Thyroid gland (tissue), 4 donors: ENCODE measurements at regions not wholly inside any gene's neighbourhood (a gene's known extent, or its start where the extent isn't known, plus 50 kb on each side); places are given as distances from the start of the nearest gene placed in this dataset.

Source experiments
- DNase-seq, 2 donors: peaks; one replicate each; pipeline ENCODE4 v3.0.0-alpha.2; 2019
- H3K27ac ChIP-seq, 3 donors: fragments of 200-600 bp; sonication (generic); 1 replicate in 2 of 3; 2 replicates in 1 of 3; pipeline ENCODE4 v1.5.1; 2016 to 2019; ENCODE audit warnings: mild to moderate bottlenecking in 1 of 3, moderate library complexity in 1 of 3
- H3K27me3 ChIP-seq: fragments of 200-600 bp; sonication (generic); one replicate; pipeline ENCODE4 v1.5.1; 2019
- H3K36me3 ChIP-seq, 2 donors: fragments of 200-600 bp; sonication (generic); one replicate each; pipeline ENCODE4 v1.5.1; 2016 to 2019
- H3K4me1 ChIP-seq, 2 donors: fragments of 200-600 bp; sonication (generic); one replicate each; pipeline ENCODE4 v1.5.1; 2017 to 2019
- H3K4me3 ChIP-seq, 3 donors: fragments of 200-600 bp; sonication (generic); replicated peaks in 1 of 3; 1 replicate in 2 of 3; 2 replicates in 1 of 3; pipeline ENCODE4 v1.5.1; 2016; ENCODE audit warnings: mild to moderate bottlenecking in 1 of 3
- H3K9me3 ChIP-seq: fragments of 200-600 bp; sonication (generic); one replicate; pipeline ENCODE4 v1.5.1; 2017
- POLR2A ChIP-seq, 2 donors: fragments of 450-650 bp; IDR thresholded peaks; one replicate each; pipeline ENCODE4 v1.6.1; 2017; ENCODE audit warnings: antibody characterized with exemption in 2 of 2, mild to moderate bottlenecking in 2 of 2, moderate library complexity in 1 of 2
- WGBS, 2 donors: methylation state at CpG; one replicate each; pipeline ENCODE4 v1.1.5; 2017; 5-methylcytosine and 5-hydroxymethylcytosine counted together
- intact Hi-C: fragments of 100-400 bp; cut with DNase I; formaldehyde crosslinking; loops from one replicate; pipeline ENCODE4 v1.15.1; 2023
- TF ChIP-seq, protein P1 (sequence below), 6 experiments: fragments of 200-600 bp in 3 of 6; fragments of 450-650 bp in 3 of 6; sonication (generic) in 3 of 6; IDR thresholded peaks; one replicate each; pipeline ENCODE4 v1.5.1; 2016 to 2019; ENCODE audit warnings: antibody characterized with exemption in 6 of 6, mild to moderate bottlenecking in 2 of 6, inconsistent platforms in 1 of 6, moderate library complexity in 1 of 6

DNA sequence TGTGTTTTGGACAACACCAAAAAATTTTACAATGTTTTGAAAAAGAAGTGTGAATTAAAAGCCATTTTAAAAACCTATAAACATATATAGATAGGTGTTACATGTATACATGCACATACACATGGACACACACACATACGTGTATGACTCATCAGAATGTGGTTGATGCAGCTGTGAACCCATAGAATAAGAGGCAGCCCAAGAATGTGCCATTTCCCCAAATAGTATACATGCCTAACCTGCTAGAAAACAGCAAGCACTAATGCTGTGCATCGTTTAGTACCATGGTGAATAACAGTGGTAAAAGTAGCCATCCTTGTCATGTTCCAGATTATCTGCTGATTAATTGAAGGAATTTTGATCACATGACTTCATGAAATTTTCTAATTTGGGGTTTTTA, 149.0 kb downstream of the DSEL start:
- TF ChIP-seq POLR2A (IDR thresholded peaks at IDR 0.05) = no peak
- TF ChIP-seq, protein P1, sequence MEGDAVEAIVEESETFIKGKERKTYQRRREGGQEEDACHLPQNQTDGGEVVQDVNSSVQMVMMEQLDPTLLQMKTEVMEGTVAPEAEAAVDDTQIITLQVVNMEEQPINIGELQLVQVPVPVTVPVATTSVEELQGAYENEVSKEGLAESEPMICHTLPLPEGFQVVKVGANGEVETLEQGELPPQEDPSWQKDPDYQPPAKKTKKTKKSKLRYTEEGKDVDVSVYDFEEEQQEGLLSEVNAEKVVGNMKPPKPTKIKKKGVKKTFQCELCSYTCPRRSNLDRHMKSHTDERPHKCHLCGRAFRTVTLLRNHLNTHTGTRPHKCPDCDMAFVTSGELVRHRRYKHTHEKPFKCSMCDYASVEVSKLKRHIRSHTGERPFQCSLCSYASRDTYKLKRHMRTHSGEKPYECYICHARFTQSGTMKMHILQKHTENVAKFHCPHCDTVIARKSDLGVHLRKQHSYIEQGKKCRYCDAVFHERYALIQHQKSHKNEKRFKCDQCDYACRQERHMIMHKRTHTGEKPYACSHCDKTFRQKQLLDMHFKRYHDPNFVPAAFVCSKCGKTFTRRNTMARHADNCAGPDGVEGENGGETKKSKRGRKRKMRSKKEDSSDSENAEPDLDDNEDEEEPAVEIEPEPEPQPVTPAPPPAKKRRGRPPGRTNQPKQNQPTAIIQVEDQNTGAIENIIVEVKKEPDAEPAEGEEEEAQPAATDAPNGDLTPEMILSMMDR (IDR thresholded peaks at IDR 0.05) = no peak
- intact Hi-C loops = no loop called here
- DNase-seq = no peak

DNA sequence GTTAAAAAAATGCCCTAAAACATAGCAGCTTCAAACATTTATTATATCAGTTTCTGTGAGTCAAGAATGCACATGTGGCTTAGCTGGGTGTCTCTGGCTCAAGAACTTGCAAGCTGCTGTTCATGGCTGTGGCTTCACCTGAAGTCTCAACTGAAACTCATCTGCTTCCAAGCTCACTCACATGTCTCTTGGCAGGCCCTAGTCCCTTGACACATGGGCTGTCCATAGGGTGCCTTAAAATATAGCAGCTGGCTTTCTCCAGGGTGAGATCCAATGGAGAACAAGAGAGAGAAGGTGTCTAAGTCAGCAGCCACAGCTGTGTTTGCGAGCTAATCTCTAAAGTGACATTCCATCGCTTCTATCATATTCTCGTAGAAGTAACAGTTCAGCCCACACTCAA, 152.8 kb downstream of the DSEL start:
- no peak for TF ChIP-seq POLR2A (IDR thresholded peaks at IDR 0.05)
- no peaks in the 10 kb centered on the region for H3K4me1 ChIP-seq

More for the DNA sequence above, 149.0 kb downstream of the DSEL start:
- no peaks in the 10 kb centered on the region for H3K36me3 ChIP-seq
- H3K4me3 ChIP-seq = no peak overlapping the region
- no peaks in the 10 kb centered on the region for H3K4me1 ChIP-seq
- H3K27me3 ChIP-seq = no peaks in the 10 kb centered on the region
- H3K9me3 ChIP-seq = no peaks in the 10 kb centered on the region
- 90 to 92% methylated on average over 2 of the region's 2 CpGs for WGBS, 2 donors
- H3K27ac ChIP-seq = no peak overlapping the region

DNA sequence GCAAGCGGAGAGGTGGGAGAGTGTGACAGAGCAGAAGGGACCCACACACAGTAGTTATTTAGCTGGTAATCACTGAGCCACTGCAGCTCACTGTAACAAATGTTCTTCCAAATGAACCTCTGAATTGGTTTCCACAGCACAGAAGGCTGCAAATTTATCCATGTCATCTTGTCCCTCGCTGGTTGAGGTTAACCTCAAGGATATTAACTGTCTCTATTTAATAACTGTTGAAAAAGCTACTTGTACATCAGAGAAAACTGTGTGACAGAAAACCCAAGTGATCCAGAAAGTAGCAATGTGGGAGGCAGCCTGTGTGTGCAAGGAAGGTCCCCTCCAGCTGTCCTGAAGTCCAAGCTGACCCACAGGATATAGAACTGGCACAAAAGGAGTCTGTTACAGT, 153.6 kb downstream of the DSEL start:
- TF ChIP-seq, protein P1 (IDR thresholded peaks at IDR 0.05) = no peak
- TF ChIP-seq POLR2A (IDR thresholded peaks at IDR 0.05) = no peak
- WGBS, 2 donors = 80 to 89% methylated on average over 2 of the region's 2 CpGs

More for the DNA sequence above, 152.8 kb downstream of the DSEL start:
- Histone ChIP-seq H3K27me3 (no peaks in the 10 kb centered on the region), H3K9me3 (no peaks in the 10 kb centered on the region), H3K4me3 (no peak overlapping the region), H3K36me3 (no peaks in the 10 kb centered on the region), H3K27ac (no peak overlapping the region)
- 89 to 94% methylated on average over 3 of the region's 3 CpGs for WGBS, 2 donors
- DNase-seq = no peak
- intact Hi-C loops = no loop called here

DNA sequence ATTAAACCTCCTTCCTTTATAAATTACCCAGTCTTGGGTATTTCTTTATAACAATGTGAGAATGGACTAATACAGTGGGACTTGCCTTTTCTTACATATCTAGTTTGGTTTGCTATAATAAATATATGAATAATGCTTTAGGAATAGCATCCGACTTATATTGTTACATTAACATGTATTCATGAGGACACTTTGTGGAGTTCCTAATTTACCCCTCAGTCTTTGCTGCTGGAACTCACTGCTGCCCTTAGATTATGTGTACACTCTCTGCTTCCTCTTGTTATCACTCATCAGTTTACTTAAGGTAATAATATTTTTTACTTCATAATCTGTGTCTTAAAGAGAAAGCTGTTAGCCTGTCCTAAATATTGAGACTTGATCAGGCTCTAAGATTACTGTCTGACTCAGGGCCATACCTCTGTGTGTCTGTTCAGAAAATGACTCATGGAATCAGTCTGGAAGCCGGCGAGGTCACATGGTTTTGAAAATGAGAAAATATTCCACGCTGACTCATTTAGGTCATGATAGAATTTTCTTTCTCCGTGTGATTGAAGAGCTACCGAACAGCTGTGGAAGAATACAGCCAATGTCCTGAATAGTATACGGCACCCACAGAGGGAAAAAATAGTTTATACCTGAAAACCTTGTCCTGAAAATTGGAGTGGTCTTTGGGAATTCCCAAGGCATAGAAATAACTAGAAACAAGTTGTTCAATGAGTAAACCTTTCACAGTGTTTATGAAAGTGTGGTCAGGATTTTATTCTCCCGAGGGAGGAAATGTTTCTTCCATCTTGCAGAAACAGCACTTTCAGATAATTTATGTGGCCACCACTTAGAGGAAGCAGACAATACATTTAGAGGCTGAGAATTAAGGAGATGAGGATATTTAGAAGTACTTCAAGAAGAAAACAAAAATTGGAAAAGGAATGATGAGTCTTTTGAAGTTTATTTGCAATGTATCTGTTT, 156.4 kb downstream of the DSEL start:
- peak overlapping the region in 2 of 3 donors; percentile 46 to 70 for H3K27ac ChIP-seq
- no peaks in the 10 kb centered on the region for H3K36me3 ChIP-seq
- no peaks in the 10 kb centered on the region for H3K27me3 ChIP-seq
- no peak for TF ChIP-seq POLR2A (IDR thresholded peaks at IDR 0.05)
- TF ChIP-seq, protein P1 (IDR thresholded peaks at IDR 0.05) = no peak
- no peak for DNase-seq
- WGBS, 2 donors = 58 to 65% methylated on average over 8 of the region's 8 CpGs
- no peaks in the 10 kb centered on the region for H3K9me3 ChIP-seq
- no peaks in the 10 kb centered on the region for H3K4me1 ChIP-seq
- intact Hi-C loops = no loop called here
- H3K4me3 ChIP-seq = no peak overlapping the region

More for the DNA sequence above, 153.6 kb downstream of the DSEL start:
- Histone ChIP-seq H3K27ac (no peak overlapping the region), H3K4me3 (no peak overlapping the region), H3K36me3 (no peaks in the 10 kb centered on the region), H3K4me1 (no peaks in the 10 kb centered on the region), H3K9me3 (no peaks in the 10 kb centered on the region), H3K27me3 (no peaks in the 10 kb centered on the region)
- intact Hi-C loops = no loop called here
- no peak for DNase-seq

DNA sequence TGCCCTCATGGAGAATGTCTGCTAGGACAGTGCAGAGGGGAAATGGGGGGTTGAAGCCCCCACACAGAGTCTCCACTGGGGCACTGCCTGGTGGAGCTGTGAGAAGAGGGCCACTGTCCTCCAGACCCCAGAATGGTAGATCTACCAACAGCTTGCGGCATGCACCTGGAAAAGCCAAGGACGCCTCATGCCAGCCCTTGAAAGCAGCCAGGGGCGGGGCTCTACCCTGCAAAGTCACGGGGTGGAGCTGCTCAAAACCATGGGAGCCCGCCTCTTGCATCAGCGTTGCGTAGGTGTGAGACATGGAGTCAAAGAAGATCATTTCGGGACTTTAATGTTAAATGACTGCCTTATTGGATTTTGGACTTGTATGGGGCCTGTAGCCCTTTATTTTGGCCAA, 157.6 kb downstream of the DSEL start:
- Histone ChIP-seq H3K27me3 (no peaks in the 10 kb centered on the region), H3K9me3 (no peaks in the 10 kb centered on the region), H3K27ac (no peak overlapping the region), H3K4me3 (no peak overlapping the region), H3K36me3 (no peaks in the 10 kb centered on the region), H3K4me1 (no peaks in the 10 kb centered on the region)
- WGBS, 2 donors = 89 to 95% methylated on average over 8 of the region's 8 CpGs
- intact Hi-C loops = no loop called here
- DNase-seq = no peak
- no peak for TF ChIP-seq POLR2A (IDR thresholded peaks at IDR 0.05)
- TF ChIP-seq, protein P1 (IDR thresholded peaks at IDR 0.05) = no peak
